ENCODE measurements at regions not wholly inside any gene's neighbourhood (a gene's known extent, or its start where the extent isn't known, plus 50 kb on each side); places are given as distances from the start of the nearest gene placed in this dataset.

DNA sequence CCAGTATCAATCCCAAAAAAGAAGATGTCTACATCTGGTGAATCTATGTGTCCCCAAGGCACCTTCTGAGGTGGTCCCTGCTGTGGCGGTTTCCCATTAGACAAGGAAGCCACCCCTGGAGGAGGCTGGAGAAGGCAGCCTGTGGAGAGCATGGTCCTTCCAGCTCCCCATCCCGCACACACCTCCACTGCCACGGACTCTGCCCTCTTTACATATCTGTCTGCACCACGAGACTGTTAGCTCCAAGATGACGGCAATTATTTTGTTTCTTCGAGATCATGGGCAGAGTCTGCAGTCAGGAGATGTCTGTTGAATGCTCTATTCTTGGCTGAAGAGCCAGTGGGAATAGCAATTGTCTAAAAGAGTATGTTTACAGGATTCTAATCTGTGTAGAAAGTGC lies 132.0 kb downstream of the OSR1 start:
- no peak for TF ChIP-seq ZNF274 (IDR thresholded peaks at IDR 0.05; ENCODE audit: low read length)
- no peak for TF ChIP-seq ZNF274 (tag by site-specific recombination; IDR thresholded peaks at IDR 0.05; ENCODE audit: borderline replicate concordance)
- TF ChIP-seq, protein P1, sequence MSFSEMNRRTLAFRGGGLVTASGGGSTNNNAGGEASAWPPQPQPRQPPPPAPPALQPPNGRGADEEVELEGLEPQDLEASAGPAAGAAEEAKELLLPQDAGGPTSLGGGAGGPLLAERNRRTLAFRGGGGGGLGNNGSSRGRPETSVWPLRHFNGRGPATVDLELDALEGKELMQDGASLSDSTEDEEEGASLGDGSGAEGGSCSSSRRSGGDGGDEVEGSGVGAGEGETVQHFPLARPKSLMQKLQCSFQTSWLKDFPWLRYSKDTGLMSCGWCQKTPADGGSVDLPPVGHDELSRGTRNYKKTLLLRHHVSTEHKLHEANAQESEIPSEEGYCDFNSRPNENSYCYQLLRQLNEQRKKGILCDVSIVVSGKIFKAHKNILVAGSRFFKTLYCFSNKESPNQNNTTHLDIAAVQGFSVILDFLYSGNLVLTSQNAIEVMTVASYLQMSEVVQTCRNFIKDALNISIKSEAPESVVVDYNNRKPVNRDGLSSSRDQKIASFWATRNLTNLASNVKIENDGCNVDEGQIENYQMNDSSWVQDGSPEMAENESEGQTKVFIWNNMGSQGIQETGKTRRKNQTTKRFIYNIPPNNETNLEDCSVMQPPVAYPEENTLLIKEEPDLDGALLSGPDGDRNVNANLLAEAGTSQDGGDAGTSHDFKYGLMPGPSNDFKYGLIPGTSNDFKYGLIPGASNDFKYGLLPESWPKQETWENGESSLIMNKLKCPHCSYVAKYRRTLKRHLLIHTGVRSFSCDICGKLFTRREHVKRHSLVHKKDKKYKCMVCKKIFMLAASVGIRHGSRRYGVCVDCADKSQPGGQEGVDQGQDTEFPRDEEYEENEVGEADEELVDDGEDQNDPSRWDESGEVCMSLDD (tag by site-specific recombination; IDR thresholded peaks at IDR 0.05) = no peak

Measured in HEK293 (cell line).